Gastroesophageal sphincter (tissue), 3 donors: ENCODE measurements at regions not wholly inside any gene's neighbourhood (a gene's known extent, or its start where the extent isn't known, plus 50 kb on each side); places are given as distances from the start of the nearest gene placed in this dataset.

Experiments used
- POLR2A ChIP-seq, 2 donors: fragments of 450-650 bp; IDR thresholded peaks; one replicate each; pipeline ENCODE4 v1.6.1; 2017; ENCODE audit warnings: antibody characterized with exemption in 2 of 2, mild to moderate bottlenecking in 2 of 2, moderate library complexity in 1 of 2
- TF ChIP-seq, protein P1 (sequence below), 4 experiments: fragments of 200-600 bp in 2 of 4; fragments of 450-650 bp in 2 of 4; sonication (generic) in 1 of 4; IDR thresholded peaks; one replicate each; pipeline ENCODE4 v1.5.1; 2017 to 2019; ENCODE audit warnings: antibody characterized with exemption in 4 of 4, mild to moderate bottlenecking in 2 of 4, moderate library complexity in 2 of 4

DNA sequence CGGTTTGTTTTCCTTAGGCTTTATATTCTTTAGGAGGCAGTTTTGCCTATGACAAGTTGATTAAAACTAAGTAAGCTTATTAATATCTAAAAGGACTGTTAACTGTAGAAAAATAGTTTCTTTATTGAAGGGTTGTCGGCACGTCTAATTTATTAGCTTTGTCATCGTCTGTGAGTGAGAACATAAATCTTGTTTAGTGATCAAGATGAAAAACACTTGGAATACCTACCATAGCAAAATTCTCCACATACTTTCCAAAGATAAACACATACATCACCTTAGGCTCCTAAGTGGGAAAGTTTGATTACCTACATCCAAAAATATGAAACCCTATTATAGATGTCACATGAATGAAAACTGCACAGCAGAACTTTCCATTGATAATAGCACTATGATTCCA is 139.1 kb upstream of the BNIP2 start:
- TF ChIP-seq, protein P1, sequence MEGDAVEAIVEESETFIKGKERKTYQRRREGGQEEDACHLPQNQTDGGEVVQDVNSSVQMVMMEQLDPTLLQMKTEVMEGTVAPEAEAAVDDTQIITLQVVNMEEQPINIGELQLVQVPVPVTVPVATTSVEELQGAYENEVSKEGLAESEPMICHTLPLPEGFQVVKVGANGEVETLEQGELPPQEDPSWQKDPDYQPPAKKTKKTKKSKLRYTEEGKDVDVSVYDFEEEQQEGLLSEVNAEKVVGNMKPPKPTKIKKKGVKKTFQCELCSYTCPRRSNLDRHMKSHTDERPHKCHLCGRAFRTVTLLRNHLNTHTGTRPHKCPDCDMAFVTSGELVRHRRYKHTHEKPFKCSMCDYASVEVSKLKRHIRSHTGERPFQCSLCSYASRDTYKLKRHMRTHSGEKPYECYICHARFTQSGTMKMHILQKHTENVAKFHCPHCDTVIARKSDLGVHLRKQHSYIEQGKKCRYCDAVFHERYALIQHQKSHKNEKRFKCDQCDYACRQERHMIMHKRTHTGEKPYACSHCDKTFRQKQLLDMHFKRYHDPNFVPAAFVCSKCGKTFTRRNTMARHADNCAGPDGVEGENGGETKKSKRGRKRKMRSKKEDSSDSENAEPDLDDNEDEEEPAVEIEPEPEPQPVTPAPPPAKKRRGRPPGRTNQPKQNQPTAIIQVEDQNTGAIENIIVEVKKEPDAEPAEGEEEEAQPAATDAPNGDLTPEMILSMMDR (IDR thresholded peaks at IDR 0.05) = no peak
- TF ChIP-seq POLR2A (IDR thresholded peaks at IDR 0.05) = no peak
